Colonic mucosa (tissue), 4 donors: ENCODE measurements at regions not wholly inside any gene's neighbourhood (a gene's known extent, or its start where the extent isn't known, plus 50 kb on each side); places are given as distances from the start of the nearest gene placed in this dataset.

Source experiments
- DNase-seq: peaks from one replicate; pipeline ENCODE4 v3.0.0-alpha.2; 2020
- H3K27ac ChIP-seq: fragments of 200-600 bp; one replicate; pipeline ENCODE4 v1.8.0; 2021
- H3K27me3 ChIP-seq: fragments of 200-600 bp; one replicate; pipeline ENCODE4 v1.8.0; 2021
- H3K36me3 ChIP-seq: fragments of 200-600 bp; one replicate; pipeline ENCODE4 v1.8.0; 2021
- H3K4me1 ChIP-seq: fragments of 200-600 bp; one replicate; pipeline ENCODE4 v1.8.0; 2021; ENCODE audit warnings: mild to moderate bottlenecking
- H3K4me3 ChIP-seq: fragments of 200-600 bp; one replicate; pipeline ENCODE4 v1.8.0; 2021
- H3K9ac ChIP-seq, 2 donors: one replicate each; pipeline ENCODE4 v1.7.0; 2013; ENCODE audit warnings: control low read depth in 2 of 2, low read depth in 2 of 2, low read length in 2 of 2
- H3K9me3 ChIP-seq: fragments of 200-600 bp; one replicate; pipeline ENCODE4 v1.8.0; 2021
- intact Hi-C: fragments of 100-400 bp; cut with DNase I; formaldehyde crosslinking; loops from one replicate; pipeline ENCODE4 v1.14.1; 2022
- TF ChIP-seq, protein P1 (sequence below): fragments of 200-600 bp; IDR thresholded peaks from one replicate; pipeline ENCODE4 v1.8.0; 2022; ENCODE audit warnings: antibody characterized with exemption, mild to moderate bottlenecking
- donor health status: healthy.
- donor health status: DM: no; HTN: no; CAD: no.
- donor health status: DM: no; HTN: no; CAD: no.

DNA sequence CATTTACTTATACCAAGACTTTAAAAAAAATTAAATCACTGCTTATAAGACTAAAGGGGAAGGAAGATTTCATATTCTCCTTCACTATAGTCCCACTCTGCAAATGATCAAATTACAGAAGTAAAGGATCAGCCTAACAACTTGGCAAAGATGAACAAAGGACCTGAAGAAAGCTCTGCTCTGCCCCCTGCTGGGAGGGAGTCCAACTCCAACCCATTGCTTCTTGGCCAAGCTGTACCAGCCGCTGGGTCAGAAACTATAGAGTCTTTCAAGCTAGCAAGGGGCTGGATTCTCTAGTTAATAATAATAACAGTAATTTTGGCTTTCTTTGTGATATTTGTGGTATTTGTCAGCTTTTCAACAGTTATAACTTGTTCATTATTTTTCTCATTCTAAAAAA, 927.0 kb upstream of the CRIM1 start:
- Histone ChIP-seq H3K4me1 (no peaks in the 10 kb centered on the region), H3K27ac (no peak overlapping the region), H3K9me3 (no peaks in the 10 kb centered on the region), H3K4me3 (no peak overlapping the region), H3K9ac (no peak overlapping the region), H3K27me3 (no peaks in the 10 kb centered on the region), H3K36me3 (no peaks in the 10 kb centered on the region)
- DNase-seq, result peak; percentile 25
- TF ChIP-seq, protein P1, sequence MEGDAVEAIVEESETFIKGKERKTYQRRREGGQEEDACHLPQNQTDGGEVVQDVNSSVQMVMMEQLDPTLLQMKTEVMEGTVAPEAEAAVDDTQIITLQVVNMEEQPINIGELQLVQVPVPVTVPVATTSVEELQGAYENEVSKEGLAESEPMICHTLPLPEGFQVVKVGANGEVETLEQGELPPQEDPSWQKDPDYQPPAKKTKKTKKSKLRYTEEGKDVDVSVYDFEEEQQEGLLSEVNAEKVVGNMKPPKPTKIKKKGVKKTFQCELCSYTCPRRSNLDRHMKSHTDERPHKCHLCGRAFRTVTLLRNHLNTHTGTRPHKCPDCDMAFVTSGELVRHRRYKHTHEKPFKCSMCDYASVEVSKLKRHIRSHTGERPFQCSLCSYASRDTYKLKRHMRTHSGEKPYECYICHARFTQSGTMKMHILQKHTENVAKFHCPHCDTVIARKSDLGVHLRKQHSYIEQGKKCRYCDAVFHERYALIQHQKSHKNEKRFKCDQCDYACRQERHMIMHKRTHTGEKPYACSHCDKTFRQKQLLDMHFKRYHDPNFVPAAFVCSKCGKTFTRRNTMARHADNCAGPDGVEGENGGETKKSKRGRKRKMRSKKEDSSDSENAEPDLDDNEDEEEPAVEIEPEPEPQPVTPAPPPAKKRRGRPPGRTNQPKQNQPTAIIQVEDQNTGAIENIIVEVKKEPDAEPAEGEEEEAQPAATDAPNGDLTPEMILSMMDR, result no peak
- intact Hi-C loops, result loop anchor here (10.0 kb wide), 1 partner anchor 1414 kb away; no protein-coding TSS in a partner anchor

DNA sequence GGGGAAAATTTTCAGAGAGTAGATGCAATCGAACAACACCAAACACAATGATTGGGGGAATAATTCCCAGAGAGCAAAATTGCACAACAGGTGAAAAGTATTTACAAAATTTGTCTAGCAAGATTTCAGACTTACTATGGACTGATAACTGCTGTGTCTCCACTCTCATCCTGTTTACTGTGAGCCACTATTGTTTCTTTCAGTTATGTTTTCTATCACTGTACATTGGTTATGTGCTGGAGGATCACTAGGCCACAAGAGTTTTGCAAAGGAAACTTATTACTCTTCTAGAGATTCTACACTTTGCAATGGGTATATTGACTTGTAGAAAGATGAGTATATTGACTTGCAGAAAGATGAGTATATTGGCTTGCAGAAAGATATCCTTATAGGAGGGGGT, 934.1 kb upstream of the CRIM1 start:
- no peaks in the 10 kb centered on the region for H3K4me1 ChIP-seq
- H3K36me3 ChIP-seq, result no peaks in the 10 kb centered on the region
- intact Hi-C loops, result loop anchor here (10.0 kb wide), 1 partner anchor 1407 kb away; no protein-coding TSS in a partner anchor
- H3K27ac ChIP-seq, result no peak overlapping the region
- TF ChIP-seq, protein P1, result no peak
- no peak for DNase-seq
- H3K4me3 ChIP-seq, result no peak overlapping the region
- no peaks in the 10 kb centered on the region for H3K27me3 ChIP-seq
- H3K9ac ChIP-seq, result no peak overlapping the region
- no peaks in the 10 kb centered on the region for H3K9me3 ChIP-seq

DNA sequence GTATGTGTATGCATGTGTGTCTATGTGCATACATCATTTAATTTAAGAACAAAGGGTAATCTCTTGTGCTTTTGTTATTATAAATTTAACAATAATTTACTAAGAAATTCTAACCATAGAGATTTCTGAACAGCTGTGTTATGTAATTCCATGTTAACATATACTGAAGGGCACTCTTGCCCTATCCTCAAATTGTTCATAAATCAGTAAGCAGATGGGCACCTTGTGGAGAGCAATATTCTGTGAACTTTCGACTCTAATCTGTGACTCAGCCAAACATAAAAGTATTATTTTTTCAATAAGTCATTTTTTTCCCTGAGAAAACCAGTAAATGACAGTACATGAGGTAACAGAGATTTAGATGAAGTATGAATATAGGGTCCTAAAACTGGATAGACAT, 938.3 kb upstream of the CRIM1 start:
- intact Hi-C loops, result no loop called here
- Histone ChIP-seq H3K27me3 (no peaks in the 10 kb centered on the region), H3K4me3 (no peak overlapping the region), H3K36me3 (no peaks in the 10 kb centered on the region), H3K4me1 (no peaks in the 10 kb centered on the region), H3K9ac (no peak overlapping the region), H3K27ac (no peak overlapping the region), H3K9me3 (no peaks in the 10 kb centered on the region)
- DNase-seq, result no peak
- TF ChIP-seq, protein P1, result no peak

DNA sequence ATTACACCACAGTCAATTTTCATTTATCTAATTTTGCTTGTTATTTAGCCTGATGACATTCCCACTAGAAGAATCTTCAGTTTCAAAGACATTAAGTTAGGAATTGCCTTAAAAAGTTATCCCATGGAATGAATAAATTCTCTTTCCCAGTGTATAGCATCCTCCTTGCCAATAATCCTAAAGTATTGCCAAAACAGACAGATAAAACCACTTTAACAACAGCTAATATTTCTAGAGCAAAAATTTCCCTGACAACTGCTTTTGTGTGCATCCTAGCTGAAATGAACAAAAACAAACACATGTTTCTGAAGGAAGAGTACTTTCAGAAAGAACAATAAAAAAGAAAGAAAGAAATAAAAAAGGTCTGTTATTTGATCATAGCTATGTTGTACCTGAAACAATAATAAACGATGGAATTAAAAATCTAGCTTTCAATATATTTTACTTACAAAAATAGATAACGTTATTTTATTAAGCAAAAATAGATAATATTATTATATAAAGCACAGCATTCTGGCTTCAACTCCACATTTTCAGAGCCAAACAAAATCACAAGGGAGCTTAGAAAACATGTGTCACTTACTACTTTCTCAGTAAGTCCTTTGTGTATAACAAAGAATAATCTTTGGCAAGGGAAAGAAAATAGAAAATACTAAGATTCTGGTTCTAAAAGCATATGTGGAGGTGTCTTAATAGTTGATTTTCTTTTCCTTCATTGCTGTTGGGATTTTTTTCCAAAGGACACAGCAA, 939.0 kb upstream of the CRIM1 start:
- TF ChIP-seq, protein P1, result no peak
- no peaks in the 10 kb centered on the region for H3K4me1 ChIP-seq
- DNase-seq, result no peak
- no peak overlapping the region for H3K9ac ChIP-seq
- H3K4me3 ChIP-seq, result no peak overlapping the region
- H3K9me3 ChIP-seq, result no peaks in the 10 kb centered on the region
- no peaks in the 10 kb centered on the region for H3K27me3 ChIP-seq
- H3K36me3 ChIP-seq, result no peaks in the 10 kb centered on the region
- intact Hi-C loops, result no loop called here
- no peak overlapping the region for H3K27ac ChIP-seq

DNA sequence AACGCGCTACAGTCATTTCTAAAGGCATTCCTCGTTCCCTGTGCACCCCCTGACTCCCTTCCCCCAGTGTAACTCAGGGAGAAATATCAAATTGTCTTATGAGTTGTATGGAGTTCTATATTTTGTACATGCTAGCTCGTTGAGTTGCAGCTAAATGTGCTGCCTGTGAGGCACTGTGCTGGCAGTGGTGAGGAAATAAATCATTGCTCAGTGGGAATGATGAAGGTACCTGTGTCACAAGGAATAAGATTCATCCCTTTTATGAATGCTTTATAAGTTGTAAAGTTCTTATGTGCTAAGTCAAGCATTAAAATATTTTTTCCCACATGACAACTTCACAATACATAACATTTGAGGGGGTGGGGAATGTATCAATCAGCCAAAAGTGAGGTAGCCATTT, 939.6 kb upstream of the CRIM1 start:
- TF ChIP-seq, protein P1, result no peak
- Histone ChIP-seq H3K9ac (no peak overlapping the region), H3K36me3 (no peaks in the 10 kb centered on the region), H3K27me3 (no peaks in the 10 kb centered on the region), H3K27ac (no peak overlapping the region), H3K9me3 (no peaks in the 10 kb centered on the region), H3K4me3 (no peak overlapping the region), H3K4me1 (no peaks in the 10 kb centered on the region)
- intact Hi-C loops, result no loop called here
- no peak for DNase-seq
